ENCODE measurements at regions not wholly inside any gene's neighbourhood (a gene's known extent, or its start where the extent isn't known, plus 50 kb on each side); places are given as distances from the start of the nearest gene placed in this dataset.

- DNase-seq = no peak
Measured at GRCh38 chr22:46054091-46055073, 77.4 kb upstream of the WNT7B start.

- DNase-seq = no peak
Measured at GRCh38 chr22:46055181-46055875, 78.4 kb upstream of the WNT7B start.

- DNase-seq = no peak
Measured at GRCh38 chr22:46055911-46056545, 79.1 kb upstream of the WNT7B start.

- DNase-seq = no peak
Measured at GRCh38 chr22:46056546-46057245, 79.7 kb upstream of the WNT7B start.

GRCh38 chr22:46057246-46058090, 80.5 kb upstream of the WNT7B start:
- DNase-seq = no peak

- DNase-seq = no peak
Measured at GRCh38 chr22:46058091-46058420, 81.1 kb upstream of the WNT7B start.

- no peak for DNase-seq
Measured at GRCh38 chr22:46058591-46059519, 81.9 kb upstream of the WNT7B start.

- DNase-seq = no peak
Measured at GRCh38 chr22:46060292-46061123, 83.5 kb upstream of the WNT7B start.

GRCh38 chr22:46061124-46061500, 84.2 kb upstream of the WNT7B start:
- DNase-seq = no peak

GRCh38 chr22:46061501-46062231, 84.7 kb upstream of the WNT7B start:
- no peak for DNase-seq

GRCh38 chr22:46062232-46062615, 85.3 kb upstream of the WNT7B start:
- DNase-seq = no peak

GRCh38 chr22:46062971-46063631, 86.1 kb upstream of the WNT7B start:
- no peak for DNase-seq

GRCh38 chr22:46063846-46064227, 86.5 kb upstream of the PPARA start:
- DNase-seq = no peak

- no peak for DNase-seq
Measured at GRCh38 chr22:46064228-46064965, 85.9 kb upstream of the PPARA start.

GRCh38 chr22:46064966-46065666, 85.2 kb upstream of the PPARA start:
- no peak for DNase-seq

GRCh38 chr22:46065691-46066454, 84.5 kb upstream of the PPARA start:
- no peak for DNase-seq

GRCh38 chr22:46066691-46067090, 83.6 kb upstream of the PPARA start:
- DNase-seq = no peak
